SU-DHL-6 (cell line): ENCODE measurements at regions not wholly inside any gene's neighbourhood (a gene's known extent, or its start where the extent isn't known, plus 50 kb on each side); places are given as distances from the start of the nearest gene placed in this dataset.

Source experiments
- EZH2phosphoT487 ChIP-seq: fragments of 200-600 bp; sonication (generic), shearing (Covaris generic); conservative IDR thresholded peaks from 2 replicates; pipeline ENCODE4 v1.6.1; 2018; ENCODE audit warnings: mild to moderate bottlenecking, antibody characterized with exemption, low read length, moderate library complexity, mixed read lengths
- TF ChIP-seq, protein P1 (sequence below): fragments of 200-600 bp; sonication (generic); IDR thresholded peaks from one replicate; pipeline ENCODE4 v1.5.1; 2017; ENCODE audit warnings: antibody characterized with exemption, mild to moderate bottlenecking, low read length, moderate library complexity; ENCODE audit not compliant: insufficient read depth, poor library complexity, severe bottlenecking

DNA sequence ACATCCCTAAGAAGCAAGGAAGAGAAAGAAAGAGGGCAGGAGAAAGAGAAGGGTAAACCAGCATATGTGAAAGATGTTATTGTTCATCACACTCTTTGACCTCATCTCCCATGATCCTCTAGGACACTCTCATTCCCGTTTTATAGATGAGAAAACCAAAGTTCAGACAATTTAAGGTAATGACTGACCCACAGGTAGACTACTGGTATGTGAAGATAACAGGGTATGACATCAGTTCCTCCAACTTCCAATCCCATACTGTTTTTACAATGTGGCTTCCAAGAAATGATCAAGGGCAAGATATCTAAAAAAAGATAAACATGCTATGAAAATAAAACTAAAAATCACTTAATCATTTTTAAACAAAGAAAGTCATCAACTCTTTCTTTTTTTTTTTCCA, 95.2 kb upstream of the TNFSF4 start:
- TF ChIP-seq, protein P1, sequence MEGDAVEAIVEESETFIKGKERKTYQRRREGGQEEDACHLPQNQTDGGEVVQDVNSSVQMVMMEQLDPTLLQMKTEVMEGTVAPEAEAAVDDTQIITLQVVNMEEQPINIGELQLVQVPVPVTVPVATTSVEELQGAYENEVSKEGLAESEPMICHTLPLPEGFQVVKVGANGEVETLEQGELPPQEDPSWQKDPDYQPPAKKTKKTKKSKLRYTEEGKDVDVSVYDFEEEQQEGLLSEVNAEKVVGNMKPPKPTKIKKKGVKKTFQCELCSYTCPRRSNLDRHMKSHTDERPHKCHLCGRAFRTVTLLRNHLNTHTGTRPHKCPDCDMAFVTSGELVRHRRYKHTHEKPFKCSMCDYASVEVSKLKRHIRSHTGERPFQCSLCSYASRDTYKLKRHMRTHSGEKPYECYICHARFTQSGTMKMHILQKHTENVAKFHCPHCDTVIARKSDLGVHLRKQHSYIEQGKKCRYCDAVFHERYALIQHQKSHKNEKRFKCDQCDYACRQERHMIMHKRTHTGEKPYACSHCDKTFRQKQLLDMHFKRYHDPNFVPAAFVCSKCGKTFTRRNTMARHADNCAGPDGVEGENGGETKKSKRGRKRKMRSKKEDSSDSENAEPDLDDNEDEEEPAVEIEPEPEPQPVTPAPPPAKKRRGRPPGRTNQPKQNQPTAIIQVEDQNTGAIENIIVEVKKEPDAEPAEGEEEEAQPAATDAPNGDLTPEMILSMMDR, result no peak
- TF ChIP-seq EZH2phosphoT487, result no peak
